ENCODE measurements at regions not wholly inside any gene's neighbourhood (a gene's known extent, or its start where the extent isn't known, plus 50 kb on each side); places are given as distances from the start of the nearest gene placed in this dataset.

- TF ChIP-seq CTCF (IDR thresholded peaks at IDR 0.05) (no peak), POLR2A (IDR thresholded peaks at IDR 0.05) (no peak)
Observed at GRCh38 chr3:194036842-194037241, 99.1 kb upstream of the HES1 start.

All from prostate gland (tissue), 2 donors.